Colonic mucosa (tissue), 4 donors: ENCODE measurements at regions not wholly inside any gene's neighbourhood (a gene's known extent, or its start where the extent isn't known, plus 50 kb on each side); places are given as distances from the start of the nearest gene placed in this dataset.

ENCODE experiments used
- DNase-seq: peaks from one replicate; pipeline ENCODE4 v3.0.0-alpha.2; 2020
- H3K27ac ChIP-seq: fragments of 200-600 bp; one replicate; pipeline ENCODE4 v1.8.0; 2021
- H3K27me3 ChIP-seq: fragments of 200-600 bp; one replicate; pipeline ENCODE4 v1.8.0; 2021
- H3K36me3 ChIP-seq: fragments of 200-600 bp; one replicate; pipeline ENCODE4 v1.8.0; 2021
- H3K4me1 ChIP-seq: fragments of 200-600 bp; one replicate; pipeline ENCODE4 v1.8.0; 2021; ENCODE audit warnings: mild to moderate bottlenecking
- H3K4me3 ChIP-seq: fragments of 200-600 bp; one replicate; pipeline ENCODE4 v1.8.0; 2021
- H3K9ac ChIP-seq, 2 donors: one replicate each; pipeline ENCODE4 v1.7.0; 2013; ENCODE audit warnings: control low read depth in 2 of 2, low read depth in 2 of 2, low read length in 2 of 2
- H3K9me3 ChIP-seq: fragments of 200-600 bp; one replicate; pipeline ENCODE4 v1.8.0; 2021
- CTCF ChIP-seq: fragments of 200-600 bp; IDR thresholded peaks from one replicate; pipeline ENCODE4 v1.8.0; 2022; ENCODE audit warnings: antibody characterized with exemption, mild to moderate bottlenecking
- intact Hi-C: fragments of 100-400 bp; cut with DNase I; formaldehyde crosslinking; loops from one replicate; pipeline ENCODE4 v1.14.1; 2022
- donor health status: healthy.
- donor health status: DM: no; HTN: no; CAD: no.
- donor health status: DM: no; HTN: no; CAD: no.

- H3K9ac ChIP-seq, result no peak overlapping the region
- no peaks in the 10 kb centered on the region for H3K4me1 ChIP-seq
- no peak for TF ChIP-seq CTCF
- no peak overlapping the region for H3K27ac ChIP-seq
- H3K9me3 ChIP-seq, result no peaks in the 10 kb centered on the region
- DNase-seq, result no peak
- H3K27me3 ChIP-seq, result no peaks in the 10 kb centered on the region
- no peak overlapping the region for H3K4me3 ChIP-seq
- no peaks in the 10 kb centered on the region for H3K36me3 ChIP-seq
- intact Hi-C loops, result no loop called here
Measured at GRCh38 chr4:71262161-71262560, 76.7 kb upstream of the SLC4A4 start.

DNA sequence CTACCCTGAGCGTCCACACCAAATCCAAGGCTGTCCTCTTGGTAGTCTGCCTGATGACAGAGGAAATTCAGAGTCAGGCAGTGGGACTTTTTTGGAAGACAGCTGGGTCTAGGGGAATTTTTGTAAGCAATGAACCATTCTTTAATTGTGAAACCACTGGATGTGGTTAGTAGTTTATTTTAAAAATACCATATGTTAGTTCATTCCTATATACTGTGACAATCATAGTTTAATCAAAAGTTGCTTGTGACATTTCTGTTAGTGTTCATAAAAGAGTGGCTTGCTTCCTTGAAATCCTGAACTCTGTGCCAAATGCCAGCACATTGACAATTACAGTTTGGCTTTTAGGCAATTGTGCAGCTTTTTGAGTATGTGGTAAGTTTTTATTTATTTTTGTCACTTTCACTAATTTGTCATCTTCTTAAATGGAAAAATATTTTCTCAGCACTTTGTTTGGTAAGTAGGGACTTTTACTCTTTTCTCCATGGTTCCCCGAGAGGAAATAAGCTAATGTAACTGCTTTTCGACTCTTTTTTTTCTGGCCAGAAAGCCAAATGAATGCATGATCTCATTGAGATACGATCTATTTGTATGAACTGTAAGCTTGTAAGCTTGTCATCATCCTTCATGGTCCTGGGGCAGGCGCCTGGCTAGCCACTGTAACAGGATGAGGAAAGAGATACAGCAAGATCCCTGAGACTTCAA lies 72.6 kb upstream of the SLC4A4 start:
- intact Hi-C loops, result no loop called here
- Histone ChIP-seq H3K9me3 (no peaks in the 10 kb centered on the region), H3K4me1 (no peaks in the 10 kb centered on the region), H3K4me3 (no peak overlapping the region), H3K9ac (no peak overlapping the region), H3K36me3 (no peaks in the 10 kb centered on the region), H3K27ac (no peak overlapping the region), H3K27me3 (no peaks in the 10 kb centered on the region)
- TF ChIP-seq CTCF, result no peak
- no peak for DNase-seq

DNA sequence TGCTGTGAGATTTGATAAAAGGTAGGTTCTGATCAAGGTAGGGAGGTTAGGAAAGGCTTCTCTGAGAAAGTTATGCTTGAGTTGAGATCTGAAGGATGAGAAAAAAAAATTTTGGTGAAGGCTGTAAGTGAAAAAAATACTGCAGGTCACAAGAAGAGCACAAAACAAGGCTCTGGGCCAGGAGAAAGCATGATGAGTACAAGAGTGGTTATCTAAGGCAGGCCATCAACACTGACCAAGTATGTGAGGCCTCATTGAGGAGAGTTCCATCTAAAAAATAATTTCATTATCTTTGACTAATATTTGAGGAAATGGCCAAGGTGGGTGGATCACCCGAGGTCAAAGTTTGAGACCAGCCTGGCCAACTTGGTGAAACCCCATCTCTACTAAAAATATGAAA lies 71.6 kb upstream of the SLC4A4 start:
- Histone ChIP-seq H3K4me3 (no peak overlapping the region), H3K27ac (no peak overlapping the region), H3K36me3 (no peaks in the 10 kb centered on the region), H3K4me1 (no peaks in the 10 kb centered on the region), H3K9ac (no peak overlapping the region), H3K9me3 (no peaks in the 10 kb centered on the region), H3K27me3 (no peaks in the 10 kb centered on the region)
- DNase-seq, result no peak
- intact Hi-C loops, result no loop called here
- no peak for TF ChIP-seq CTCF

GRCh38 chr4:71268166-71268565 lies 70.7 kb upstream of the SLC4A4 start:
- TF ChIP-seq CTCF, result no peak
- Histone ChIP-seq H3K4me3 (no peak overlapping the region), H3K9me3 (no peaks in the 10 kb centered on the region), H3K27me3 (no peaks in the 10 kb centered on the region), H3K9ac (no peak overlapping the region), H3K27ac (no peak overlapping the region), H3K4me1 (no peaks in the 10 kb centered on the region), H3K36me3 (no peaks in the 10 kb centered on the region)
- intact Hi-C loops, result no loop called here
- DNase-seq, result no peak

DNA sequence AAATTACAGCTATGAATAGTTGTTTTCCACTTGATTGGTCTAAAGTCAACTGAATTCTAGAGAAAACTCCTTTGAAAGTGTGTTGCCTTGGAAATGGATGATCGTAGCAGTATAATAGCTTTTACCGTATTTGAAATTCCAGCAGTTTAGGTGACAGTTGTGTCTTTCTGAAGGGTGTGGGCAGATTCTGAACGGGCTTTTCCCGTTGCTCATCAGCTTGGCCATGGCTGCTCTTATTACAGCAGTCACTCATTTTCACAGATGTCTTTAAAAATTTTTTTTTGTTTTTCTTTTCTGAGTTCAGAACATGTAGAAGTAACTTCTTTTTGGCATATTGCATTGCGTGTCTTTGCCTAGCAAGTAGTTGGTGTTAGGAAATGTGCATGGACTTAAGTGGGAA lies 69.6 kb upstream of the SLC4A4 start:
- intact Hi-C loops, result no loop called here
- no peak for TF ChIP-seq CTCF

More for the DNA sequence above, 69.6 kb upstream of the SLC4A4 start:
- no peak overlapping the region for H3K27ac ChIP-seq
- no peak overlapping the region for H3K9ac ChIP-seq
- H3K36me3 ChIP-seq, result no peaks in the 10 kb centered on the region
- no peaks in the 10 kb centered on the region for H3K4me1 ChIP-seq
- no peak for DNase-seq
- H3K27me3 ChIP-seq, result no peaks in the 10 kb centered on the region
- no peak overlapping the region for H3K4me3 ChIP-seq
- H3K9me3 ChIP-seq, result no peaks in the 10 kb centered on the region
